GM12878 (cell line): ENCODE measurements at regions not wholly inside any gene's neighbourhood (a gene's known extent, or its start where the extent isn't known, plus 50 kb on each side); places are given as distances from the start of the nearest gene placed in this dataset.
"Not testable (repeated sequence)": the region's sequence is repeated elsewhere in the genome, so short reads cannot be mapped to it uniquely, and the experiment has no call there.

Experiments
- POLR2A ChIP-seq: IDR thresholded peaks from 2 replicates; pipeline ENCODE4 v1.6.1; 2011; ENCODE audit warnings: low read depth, mild to moderate bottlenecking, low read length
- TAF1 ChIP-seq: IDR thresholded peaks from 2 replicates; pipeline ENCODE4 v1.6.1; 2011; ENCODE audit warnings: mild to moderate bottlenecking, low read depth, low read length, borderline replicate concordance
- TF ChIP-seq, protein P1 (sequence below): fragments of 450-650 bp; IDR thresholded peaks from 2 replicates; pipeline ENCODE4 v1.6.1; 2014; ENCODE audit warnings: mild to moderate bottlenecking

GRCh38 chr15:75776871-75777610 lies 64.4 kb upstream of the CSPG4 start:
- TF ChIP-seq, protein P1, sequence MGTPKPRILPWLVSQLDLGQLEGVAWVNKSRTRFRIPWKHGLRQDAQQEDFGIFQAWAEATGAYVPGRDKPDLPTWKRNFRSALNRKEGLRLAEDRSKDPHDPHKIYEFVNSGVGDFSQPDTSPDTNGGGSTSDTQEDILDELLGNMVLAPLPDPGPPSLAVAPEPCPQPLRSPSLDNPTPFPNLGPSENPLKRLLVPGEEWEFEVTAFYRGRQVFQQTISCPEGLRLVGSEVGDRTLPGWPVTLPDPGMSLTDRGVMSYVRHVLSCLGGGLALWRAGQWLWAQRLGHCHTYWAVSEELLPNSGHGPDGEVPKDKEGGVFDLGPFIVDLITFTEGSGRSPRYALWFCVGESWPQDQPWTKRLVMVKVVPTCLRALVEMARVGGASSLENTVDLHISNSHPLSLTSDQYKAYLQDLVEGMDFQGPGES = not testable (repeated sequence)
- TF ChIP-seq POLR2A, TAF1: not testable (repeated sequence)
